CD4-positive, alpha-beta T cell treated with Interleukin-1 beta for 1 hour (primary cell): ENCODE measurements at regions not wholly inside any gene's neighbourhood (a gene's known extent, or its start where the extent isn't known, plus 50 kb on each side); places are given as distances from the start of the nearest gene placed in this dataset.
"Not testable (repeated sequence)": the region's sequence is repeated elsewhere in the genome, so short reads cannot be mapped to it uniquely, and the experiment has no call there.

ENCODE experiments used
- DNase-seq, 2 donors: peaks; one replicate each; pipeline ENCODE4 v3.0.0-alpha.2; 2020 to 2022

- DNase-seq: no peak
Observed at GRCh38 chr2:126269911-126270310, 386.0 kb upstream of the GYPC start.

- DNase-seq: no peak
Observed at GRCh38 chr2:126270587-126270986, 385.4 kb upstream of the GYPC start.

- no peak for DNase-seq
Observed at GRCh38 chr2:126272401-126272800, 383.6 kb upstream of the GYPC start.

- no peak for DNase-seq
Observed at GRCh38 chr2:126275098-126275497, 380.9 kb upstream of the GYPC start.

- not testable (repeated sequence) for DNase-seq
Observed at GRCh38 chr2:126276268-126276667, 379.7 kb upstream of the GYPC start.

- no peak for DNase-seq
Observed at GRCh38 chr2:126288362-126288761, 367.6 kb upstream of the GYPC start.

GRCh38 chr2:126293962-126294361 lies 362.0 kb upstream of the GYPC start:
- not testable (repeated sequence) for DNase-seq

GRCh38 chr2:126299469-126299976 lies 356.4 kb upstream of the GYPC start:
- DNase-seq: no peak

GRCh38 chr2:126300348-126300747 lies 355.6 kb upstream of the GYPC start:
- no peak for DNase-seq

- no peak for DNase-seq
Observed at GRCh38 chr2:126302043-126302442, 353.9 kb upstream of the GYPC start.

- no peak for DNase-seq
Observed at GRCh38 chr2:126303113-126303512, 352.8 kb upstream of the GYPC start.

GRCh38 chr2:126304154-126304553 lies 351.8 kb upstream of the GYPC start:
- DNase-seq: no peak

- no peak for DNase-seq
Observed at GRCh38 chr2:126306539-126306938, 349.4 kb upstream of the GYPC start.

GRCh38 chr2:126307740-126308139 lies 348.2 kb upstream of the GYPC start:
- DNase-seq: no peak

GRCh38 chr2:126309185-126309584 lies 346.8 kb upstream of the GYPC start:
- no peak for DNase-seq

- no peak for DNase-seq
Observed at GRCh38 chr2:126312579-126312978, 343.4 kb upstream of the GYPC start.

- DNase-seq: no peak
Observed at GRCh38 chr2:126315828-126316227, 340.1 kb upstream of the GYPC start.

GRCh38 chr2:126317790-126318431 lies 338.0 kb upstream of the GYPC start:
- no peak for DNase-seq

GRCh38 chr2:126322342-126322741 lies 333.6 kb upstream of the GYPC start:
- DNase-seq: no peak

- DNase-seq: no peak
Observed at GRCh38 chr2:126325202-126325601, 330.8 kb upstream of the GYPC start.

- DNase-seq: no peak
Observed at GRCh38 chr2:126329173-126329572, 326.8 kb upstream of the GYPC start.

GRCh38 chr2:126342457-126342856 lies 313.5 kb upstream of the GYPC start:
- DNase-seq: no peak

GRCh38 chr2:126343136-126343535 lies 312.8 kb upstream of the GYPC start:
- no peak for DNase-seq

- DNase-seq: no peak
Observed at GRCh38 chr2:126344493-126344892, 311.5 kb upstream of the GYPC start.

- no peak for DNase-seq
Observed at GRCh38 chr2:126345691-126346090, 310.3 kb upstream of the GYPC start.
